ENCODE measurements at regions not wholly inside any gene's neighbourhood (a gene's known extent, or its start where the extent isn't known, plus 50 kb on each side); places are given as distances from the start of the nearest gene placed in this dataset.

DNA sequence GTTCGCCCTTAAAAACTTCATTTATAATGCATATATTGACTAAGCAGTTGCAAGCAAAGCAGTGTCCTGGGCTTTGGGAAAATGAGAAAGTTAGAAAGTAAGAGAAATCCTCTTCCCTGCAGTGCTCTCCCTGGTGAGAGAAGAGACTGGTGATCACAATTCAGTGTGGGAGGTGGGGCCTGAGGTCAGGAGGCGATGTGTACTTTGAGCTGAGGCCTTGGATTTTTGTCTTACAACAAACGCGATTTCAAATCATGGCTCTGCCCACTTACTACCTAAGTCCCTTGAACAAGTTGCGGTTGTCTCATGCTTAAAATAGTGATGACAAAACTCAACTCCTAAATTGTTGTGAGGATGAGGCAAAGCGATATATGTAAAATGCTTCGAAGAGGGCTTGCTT, 316.3 kb upstream of the NECTIN3 start:
- H3K27ac ChIP-seq: no peak overlapping the region
- intact Hi-C loops (cut with DNase I): no loop called here
- no peak for DNase-seq
- H3K36me3 ChIP-seq (replicated peaks in 1 of 2): no peaks in the 10 kb centered on the region
- no peak overlapping the region for H3K4me3 ChIP-seq
- WGBS, 4 donors: 74 to 85% (median 74%) methylated on average over 7 of the region's 7 CpGs
- no peaks in the 10 kb centered on the region for H3K27me3 ChIP-seq
- no peaks in the 10 kb centered on the region for H3K4me1 ChIP-seq (replicated peaks in 1 of 2)
- TF ChIP-seq, protein P1, sequence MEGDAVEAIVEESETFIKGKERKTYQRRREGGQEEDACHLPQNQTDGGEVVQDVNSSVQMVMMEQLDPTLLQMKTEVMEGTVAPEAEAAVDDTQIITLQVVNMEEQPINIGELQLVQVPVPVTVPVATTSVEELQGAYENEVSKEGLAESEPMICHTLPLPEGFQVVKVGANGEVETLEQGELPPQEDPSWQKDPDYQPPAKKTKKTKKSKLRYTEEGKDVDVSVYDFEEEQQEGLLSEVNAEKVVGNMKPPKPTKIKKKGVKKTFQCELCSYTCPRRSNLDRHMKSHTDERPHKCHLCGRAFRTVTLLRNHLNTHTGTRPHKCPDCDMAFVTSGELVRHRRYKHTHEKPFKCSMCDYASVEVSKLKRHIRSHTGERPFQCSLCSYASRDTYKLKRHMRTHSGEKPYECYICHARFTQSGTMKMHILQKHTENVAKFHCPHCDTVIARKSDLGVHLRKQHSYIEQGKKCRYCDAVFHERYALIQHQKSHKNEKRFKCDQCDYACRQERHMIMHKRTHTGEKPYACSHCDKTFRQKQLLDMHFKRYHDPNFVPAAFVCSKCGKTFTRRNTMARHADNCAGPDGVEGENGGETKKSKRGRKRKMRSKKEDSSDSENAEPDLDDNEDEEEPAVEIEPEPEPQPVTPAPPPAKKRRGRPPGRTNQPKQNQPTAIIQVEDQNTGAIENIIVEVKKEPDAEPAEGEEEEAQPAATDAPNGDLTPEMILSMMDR (IDR thresholded peaks at IDR 0.05): no peak
- TF ChIP-seq POLR2A (IDR thresholded peaks at IDR 0.05): no peak
- H3K9me3 ChIP-seq (replicated peaks in 1 of 3): no peaks in the 10 kb centered on the region

DNA sequence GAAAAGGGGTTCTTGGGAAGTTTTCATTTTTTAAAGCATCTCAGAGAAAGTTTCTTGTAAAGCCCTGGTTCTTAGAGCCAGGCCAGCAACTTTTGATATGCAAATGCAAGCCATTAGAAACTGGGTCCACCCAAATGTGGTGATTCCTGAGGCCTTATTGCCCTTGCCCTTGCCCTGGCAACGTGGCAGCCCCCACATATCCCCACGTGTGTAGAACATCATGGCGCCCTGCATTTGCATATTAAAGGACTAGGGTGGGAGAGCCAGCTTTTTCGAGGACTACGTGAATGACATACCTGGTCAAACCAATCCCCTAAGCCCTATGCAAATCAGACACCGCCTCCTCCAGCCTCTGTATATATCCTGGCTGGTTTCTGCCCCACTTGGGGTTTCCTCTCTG, 314.9 kb upstream of the NECTIN3 start:
- TF ChIP-seq, protein P1 (IDR thresholded peaks at IDR 0.05): no peak
- no peak for TF ChIP-seq POLR2A (IDR thresholded peaks at IDR 0.05)
- 78 to 84% (median 79%) methylated on average over 6 of the region's 6 CpGs for WGBS, 4 donors
- Histone ChIP-seq H3K27ac (no peak overlapping the region), H3K4me1 (replicated peaks in 1 of 2) (no peaks in the 10 kb centered on the region), H3K4me3 (no peak overlapping the region), H3K27me3 (no peaks in the 10 kb centered on the region), H3K9me3 (replicated peaks in 1 of 3) (no peaks in the 10 kb centered on the region), H3K36me3 (replicated peaks in 1 of 2) (no peaks in the 10 kb centered on the region)
- no peak for DNase-seq
- intact Hi-C loops (cut with DNase I): no loop called here

DNA sequence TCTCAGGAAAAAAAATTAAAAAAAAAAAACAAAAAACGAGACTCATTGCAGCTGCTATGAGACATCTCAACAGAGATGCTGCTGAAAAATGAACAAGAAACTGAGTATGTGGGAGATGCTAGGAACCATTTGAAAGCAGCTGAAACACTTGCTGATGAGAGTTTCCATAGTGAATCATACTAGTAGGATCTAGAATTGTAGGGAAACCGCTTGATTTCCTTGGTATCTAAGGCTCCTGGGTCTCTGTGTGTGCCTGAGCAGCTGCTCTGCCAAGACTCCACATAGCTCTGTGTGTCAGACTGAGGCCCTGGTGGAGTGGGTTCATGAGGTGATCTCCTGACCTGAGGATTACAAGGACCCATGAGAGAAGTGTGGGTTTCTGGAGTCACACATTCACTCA, 313.4 kb upstream of the NECTIN3 start:
- TF ChIP-seq, protein P1 (IDR thresholded peaks at IDR 0.05): no peak
- no peak for TF ChIP-seq POLR2A (IDR thresholded peaks at IDR 0.05)
- Histone ChIP-seq H3K4me1 (replicated peaks in 1 of 2) (no peaks in the 10 kb centered on the region), H3K27me3 (no peaks in the 10 kb centered on the region), H3K4me3 (no peak overlapping the region), H3K36me3 (replicated peaks in 1 of 2) (no peaks in the 10 kb centered on the region), H3K9me3 (replicated peaks in 1 of 3) (no peaks in the 10 kb centered on the region), H3K27ac (no peak overlapping the region)
- no peak for DNase-seq
- 50 to 65% (median 56%) methylated on average over 2 of the region's 2 CpGs for WGBS, 4 donors
- intact Hi-C loops (cut with DNase I): no loop called here

DNA sequence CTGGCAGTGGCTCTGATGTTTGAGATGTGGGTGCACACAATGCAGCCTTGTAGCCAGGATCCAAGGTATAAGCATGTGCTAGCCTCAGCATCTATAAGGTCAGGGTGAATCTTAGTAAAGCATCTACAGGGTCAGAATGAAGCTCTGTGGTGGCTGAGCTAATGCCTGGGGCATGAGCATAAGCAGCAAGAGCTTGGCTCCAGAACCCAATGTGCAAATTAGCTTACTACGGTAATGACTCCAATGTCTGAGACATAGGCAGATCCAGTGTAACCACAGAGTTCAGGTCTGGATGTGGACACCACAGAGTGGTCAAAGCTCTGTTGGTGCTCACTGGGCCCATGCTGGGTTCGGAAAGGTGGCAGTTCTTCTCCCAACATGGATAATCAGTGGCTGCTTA, 304.5 kb upstream of the NECTIN3 start:
- 76 to 100% (median 94%) methylated on average over 1 to 2 of the region's 2 CpGs for WGBS, 4 donors
- Histone ChIP-seq H3K27me3 (no peaks in the 10 kb centered on the region), H3K4me1 (replicated peaks in 1 of 2) (no peaks in the 10 kb centered on the region), H3K4me3 (no peak overlapping the region), H3K27ac (no peak overlapping the region), H3K36me3 (replicated peaks in 1 of 2) (no peaks in the 10 kb centered on the region), H3K9me3 (replicated peaks in 1 of 3) (no peaks in the 10 kb centered on the region)
- TF ChIP-seq, protein P1 (IDR thresholded peaks at IDR 0.05): no peak
- no peak for TF ChIP-seq POLR2A (IDR thresholded peaks at IDR 0.05)
- intact Hi-C loops (cut with DNase I): no loop called here
- no peak for DNase-seq
